SK-N-SH treated with all-trans-retinoic acid at 6 μM for 48 hours (cell line): ENCODE measurements at regions not wholly inside any gene's neighbourhood (a gene's known extent, or its start where the extent isn't known, plus 50 kb on each side); places are given as distances from the start of the nearest gene placed in this dataset.

Experiments
- ATAC-seq: fragments of 200-7000 bp; cut with Tn5 transposase; 3 replicates; pipeline ENCODE4 v1.9.1; 2020; ENCODE audit warnings: mild to moderate bottlenecking, moderate library complexity
- ARNTL ChIP-seq: fragments of 450-650 bp; formaldehyde crosslinking; IDR thresholded peaks from 2 replicates; pipeline ENCODE4 v1.5.0; 2020; ENCODE audit warnings: low read depth, mild to moderate bottlenecking, moderate library complexity, borderline replicate concordance
- BACH2 ChIP-seq: fragments of 250-450 bp; sonication (Bioruptor Pico); IDR thresholded peaks from 2 replicates; pipeline ENCODE4 v1.9.0; 2021; ENCODE audit warnings: mild to moderate bottlenecking, borderline replicate concordance
- CSDC2 ChIP-seq: fragments of 250-450 bp; sonication (Bioruptor Pico); IDR thresholded peaks from 2 replicates; pipeline ENCODE4 v1.5.0; 2020; ENCODE audit warnings: mild to moderate bottlenecking, moderate library complexity
- ESRRG ChIP-seq: fragments of 250-450 bp; sonication (Bioruptor Pico); IDR thresholded peaks from 2 replicates; pipeline ENCODE4 v1.6.1; 2021; ENCODE audit warnings: mild to moderate bottlenecking
- GLIS3 ChIP-seq: fragments of 250-450 bp; sonication (Bioruptor Pico); IDR thresholded peaks from 2 replicates; pipeline ENCODE4 v1.5.0; 2020; ENCODE audit warnings: mild to moderate bottlenecking, moderate library complexity
- ISL1 ChIP-seq: fragments of 250-450 bp; sonication (Bioruptor Pico); IDR thresholded peaks from 2 replicates; pipeline ENCODE4 v2.1.2; 2022; ENCODE audit warnings: mild to moderate bottlenecking, moderate library complexity
- PPARA ChIP-seq: fragments of 250-450 bp; sonication (Bioruptor Pico); IDR thresholded peaks from 2 replicates; pipeline ENCODE4 v1.5.0; 2020; ENCODE audit warnings: mild to moderate bottlenecking, borderline replicate concordance
- RARB ChIP-seq: fragments of 250-450 bp; sonication (Bioruptor Pico); IDR thresholded peaks from 2 replicates; pipeline ENCODE4 v1.8.0; 2021; ENCODE audit warnings: mild to moderate bottlenecking, moderate library complexity
- SNAI2 ChIP-seq: fragments of 250-450 bp; sonication (Bioruptor Pico); IDR thresholded peaks from 2 replicates; pipeline ENCODE4 v1.5.0; 2020; ENCODE audit warnings: mild to moderate bottlenecking, moderate library complexity
- TCF4 ChIP-seq: fragments of 250-450 bp; sonication (Bioruptor Pico); IDR thresholded peaks from 2 replicates; pipeline ENCODE4 v1.8.0; 2021; ENCODE audit warnings: mild to moderate bottlenecking, moderate library complexity, borderline replicate concordance
- TOX ChIP-seq: fragments of 250-450 bp; sonication (Bioruptor Pico); IDR thresholded peaks from 2 replicates; pipeline ENCODE4 v1.8.0; 2021; ENCODE audit warnings: mild to moderate bottlenecking, moderate library complexity, borderline replicate concordance
- ZC3H10 ChIP-seq: fragments of 250-450 bp; sonication (Bioruptor Pico); IDR thresholded peaks from 2 replicates; pipeline ENCODE4 v1.5.1; 2021; ENCODE audit warnings: mild to moderate bottlenecking, moderate library complexity
- ZFP3 ChIP-seq: fragments of 250-450 bp; sonication (Bioruptor Pico); IDR thresholded peaks from 2 replicates; pipeline ENCODE4 v1.5.0; 2020; ENCODE audit warnings: mild to moderate bottlenecking, moderate library complexity
- ZFP30 ChIP-seq: fragments of 450-650 bp; formaldehyde crosslinking; IDR thresholded peaks from 2 replicates; pipeline ENCODE4 v1.5.0; 2022; ENCODE audit warnings: mild to moderate bottlenecking, moderate library complexity
- ZNF565 ChIP-seq: fragments of 450-650 bp; formaldehyde crosslinking; conservative IDR thresholded peaks from 2 replicates; pipeline ENCODE4 v1.5.0; 2020; ENCODE audit warnings: low read depth, mild to moderate bottlenecking, moderate library complexity
- ZNF70 ChIP-seq: fragments of 450-650 bp; formaldehyde crosslinking; IDR thresholded peaks from 2 replicates; pipeline ENCODE4 v1.5.0; 2020; ENCODE audit warnings: mild to moderate bottlenecking, moderate library complexity
- ZNF8 ChIP-seq: fragments of 450-650 bp; formaldehyde crosslinking; IDR thresholded peaks from 2 replicates; pipeline ENCODE4 v1.5.0; 2020; ENCODE audit warnings: mild to moderate bottlenecking, moderate library complexity
- TF ChIP-seq, protein P1 (sequence below): fragments of 250-450 bp; sonication (Bioruptor Pico); IDR thresholded peaks from 2 replicates; pipeline ENCODE4 v1.5.0; 2020; ENCODE audit warnings: mild to moderate bottlenecking, moderate library complexity
- TF ChIP-seq, protein P2 (sequence below): fragments of 250-450 bp; sonication (Bioruptor Pico); IDR thresholded peaks from 2 replicates; pipeline ENCODE4 v1.5.1; 2020; ENCODE audit warnings: low read depth, mild to moderate bottlenecking, moderate library complexity
- TF ChIP-seq, protein P3 (sequence below): fragments of 250-450 bp; sonication (Bioruptor Pico); IDR thresholded peaks from 2 replicates; pipeline ENCODE4 v1.8.0; 2021; ENCODE audit warnings: low read depth, mild to moderate bottlenecking, moderate library complexity, borderline replicate concordance
- TF ChIP-seq, protein P4 (sequence below): fragments of 250-450 bp; sonication (Bioruptor Pico); IDR thresholded peaks from 2 replicates; pipeline ENCODE4 v1.5.1; 2021; ENCODE audit warnings: mild to moderate bottlenecking, moderate library complexity
- TF ChIP-seq, protein P5 (sequence below): fragments of 250-450 bp; sonication (Bioruptor Pico); IDR thresholded peaks from 2 replicates; pipeline ENCODE4 v1.8.0; 2020; ENCODE audit warnings: mild to moderate bottlenecking, moderate library complexity, borderline replicate concordance

DNA sequence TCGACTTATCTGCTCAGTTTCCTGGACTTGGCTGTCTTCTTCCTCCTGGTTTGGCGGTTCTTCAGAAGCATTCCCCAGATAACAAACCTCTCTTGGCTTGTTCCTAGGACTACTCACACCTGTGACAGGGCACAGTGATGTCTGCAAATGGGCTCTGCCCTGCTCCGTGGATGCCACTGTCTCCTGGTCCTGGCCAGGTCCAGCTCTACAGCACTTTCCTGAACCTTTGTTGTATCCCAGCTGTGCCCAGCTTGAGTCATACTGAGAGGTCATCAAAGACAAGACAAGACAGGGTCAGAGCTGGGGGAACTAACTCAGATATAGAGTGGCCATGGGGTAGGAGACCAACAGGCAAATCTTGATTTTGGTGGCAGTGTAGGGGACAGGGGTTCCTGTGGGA lies 102.7 kb upstream of the SLC22A23 start:
- ATAC-seq, result no peak
- TF ChIP-seq CSDC2 (CRISPR knock-in tag) (no peak), ZFP3 (no peak), ZNF70 (CRISPR knock-in tag) (no peak), TCF4 (CRISPR knock-in tag) (no peak), ISL1 (CRISPR knock-in tag) (no peak), RARB (CRISPR knock-in tag) (no peak), BACH2 (CRISPR knock-in tag) (no peak), PPARA (CRISPR knock-in tag) (no peak), GLIS3 (CRISPR knock-in tag) (no peak), ZFP30 (CRISPR knock-in tag) (no peak), TOX (CRISPR knock-in tag) (no peak), ZNF8 (CRISPR knock-in tag) (no peak), ESRRG (no peak), ZC3H10 (CRISPR knock-in tag) (no peak), SNAI2 (no peak)
- TF ChIP-seq, protein P1, sequence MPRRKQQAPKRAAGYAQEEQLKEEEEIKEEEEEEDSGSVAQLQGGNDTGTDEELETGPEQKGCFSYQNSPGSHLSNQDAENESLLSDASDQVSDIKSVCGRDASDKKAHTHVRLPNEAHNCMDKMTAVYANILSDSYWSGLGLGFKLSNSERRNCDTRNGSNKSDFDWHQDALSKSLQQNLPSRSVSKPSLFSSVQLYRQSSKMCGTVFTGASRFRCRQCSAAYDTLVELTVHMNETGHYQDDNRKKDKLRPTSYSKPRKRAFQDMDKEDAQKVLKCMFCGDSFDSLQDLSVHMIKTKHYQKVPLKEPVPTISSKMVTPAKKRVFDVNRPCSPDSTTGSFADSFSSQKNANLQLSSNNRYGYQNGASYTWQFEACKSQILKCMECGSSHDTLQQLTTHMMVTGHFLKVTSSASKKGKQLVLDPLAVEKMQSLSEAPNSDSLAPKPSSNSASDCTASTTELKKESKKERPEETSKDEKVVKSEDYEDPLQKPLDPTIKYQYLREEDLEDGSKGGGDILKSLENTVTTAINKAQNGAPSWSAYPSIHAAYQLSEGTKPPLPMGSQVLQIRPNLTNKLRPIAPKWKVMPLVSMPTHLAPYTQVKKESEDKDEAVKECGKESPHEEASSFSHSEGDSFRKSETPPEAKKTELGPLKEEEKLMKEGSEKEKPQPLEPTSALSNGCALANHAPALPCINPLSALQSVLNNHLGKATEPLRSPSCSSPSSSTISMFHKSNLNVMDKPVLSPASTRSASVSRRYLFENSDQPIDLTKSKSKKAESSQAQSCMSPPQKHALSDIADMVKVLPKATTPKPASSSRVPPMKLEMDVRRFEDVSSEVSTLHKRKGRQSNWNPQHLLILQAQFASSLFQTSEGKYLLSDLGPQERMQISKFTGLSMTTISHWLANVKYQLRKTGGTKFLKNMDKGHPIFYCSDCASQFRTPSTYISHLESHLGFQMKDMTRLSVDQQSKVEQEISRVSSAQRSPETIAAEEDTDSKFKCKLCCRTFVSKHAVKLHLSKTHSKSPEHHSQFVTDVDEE (CRISPR knock-in tag), result no peak
- TF ChIP-seq, protein P2, sequence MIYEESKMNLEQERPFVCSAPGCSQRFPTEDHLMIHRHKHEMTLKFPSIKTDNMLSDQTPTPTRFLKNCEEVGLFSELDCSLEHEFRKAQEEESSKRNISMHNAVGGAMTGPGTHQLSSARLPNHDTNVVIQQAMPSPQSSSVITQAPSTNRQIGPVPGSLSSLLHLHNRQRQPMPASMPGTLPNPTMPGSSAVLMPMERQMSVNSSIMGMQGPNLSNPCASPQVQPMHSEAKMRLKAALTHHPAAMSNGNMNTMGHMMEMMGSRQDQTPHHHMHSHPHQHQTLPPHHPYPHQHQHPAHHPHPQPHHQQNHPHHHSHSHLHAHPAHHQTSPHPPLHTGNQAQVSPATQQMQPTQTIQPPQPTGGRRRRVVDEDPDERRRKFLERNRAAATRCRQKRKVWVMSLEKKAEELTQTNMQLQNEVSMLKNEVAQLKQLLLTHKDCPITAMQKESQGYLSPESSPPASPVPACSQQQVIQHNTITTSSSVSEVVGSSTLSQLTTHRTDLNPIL (CRISPR knock-in tag), result no peak

DNA sequence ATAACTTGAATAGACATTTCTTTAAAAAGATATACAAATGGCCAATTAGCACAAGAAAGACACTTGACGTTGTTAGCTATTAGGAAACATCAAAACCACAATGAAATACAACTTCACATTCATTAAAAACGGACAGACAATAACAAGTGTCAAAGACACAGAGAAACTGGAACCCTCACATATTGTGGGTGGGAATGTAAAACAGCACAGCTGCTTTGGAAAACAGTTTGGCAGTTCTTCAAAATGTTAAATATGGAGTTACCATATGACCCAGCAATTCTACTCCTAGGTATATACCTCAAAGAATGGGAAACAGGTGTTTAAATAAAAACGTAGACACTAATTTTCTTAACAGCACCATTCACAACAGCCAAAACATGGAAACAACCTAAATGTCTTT lies 100.5 kb upstream of the SLC22A23 start:
- ATAC-seq, result no peak

More for the DNA sequence above, 100.5 kb upstream of the SLC22A23 start:
- TF ChIP-seq, protein P3, sequence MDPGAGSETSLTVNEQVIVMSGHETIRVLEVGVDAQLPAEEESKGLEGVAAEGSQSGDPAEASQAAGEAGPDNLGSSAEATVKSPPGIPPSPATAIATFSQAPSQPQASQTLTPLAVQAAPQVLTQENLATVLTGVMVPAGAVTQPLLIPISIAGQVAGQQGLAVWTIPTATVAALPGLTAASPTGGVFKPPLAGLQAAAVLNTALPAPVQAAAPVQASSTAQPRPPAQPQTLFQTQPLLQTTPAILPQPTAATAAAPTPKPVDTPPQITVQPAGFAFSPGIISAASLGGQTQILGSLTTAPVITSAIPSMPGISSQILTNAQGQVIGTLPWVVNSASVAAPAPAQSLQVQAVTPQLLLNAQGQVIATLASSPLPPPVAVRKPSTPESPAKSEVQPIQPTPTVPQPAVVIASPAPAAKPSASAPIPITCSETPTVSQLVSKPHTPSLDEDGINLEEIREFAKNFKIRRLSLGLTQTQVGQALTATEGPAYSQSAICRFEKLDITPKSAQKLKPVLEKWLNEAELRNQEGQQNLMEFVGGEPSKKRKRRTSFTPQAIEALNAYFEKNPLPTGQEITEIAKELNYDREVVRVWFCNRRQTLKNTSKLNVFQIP (CRISPR knock-in tag), result no peak
- TF ChIP-seq, protein P4, sequence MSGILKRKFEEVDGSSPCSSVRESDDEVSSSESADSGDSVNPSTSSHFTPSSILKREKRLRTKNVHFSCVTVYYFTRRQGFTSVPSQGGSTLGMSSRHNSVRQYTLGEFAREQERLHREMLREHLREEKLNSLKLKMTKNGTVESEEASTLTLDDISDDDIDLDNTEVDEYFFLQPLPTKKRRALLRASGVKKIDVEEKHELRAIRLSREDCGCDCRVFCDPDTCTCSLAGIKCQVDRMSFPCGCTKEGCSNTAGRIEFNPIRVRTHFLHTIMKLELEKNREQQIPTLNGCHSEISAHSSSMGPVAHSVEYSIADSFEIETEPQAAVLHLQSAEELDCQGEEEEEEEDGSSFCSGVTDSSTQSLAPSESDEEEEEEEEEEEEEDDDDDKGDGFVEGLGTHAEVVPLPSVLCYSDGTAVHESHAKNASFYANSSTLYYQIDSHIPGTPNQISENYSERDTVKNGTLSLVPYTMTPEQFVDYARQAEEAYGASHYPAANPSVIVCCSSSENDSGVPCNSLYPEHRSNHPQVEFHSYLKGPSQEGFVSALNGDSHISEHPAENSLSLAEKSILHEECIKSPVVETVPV (CRISPR knock-in tag), result no peak
- TF ChIP-seq ZFP3, result no peak
- TF ChIP-seq ZNF565 (CRISPR knock-in tag), result no peak
- no peak for TF ChIP-seq RARB (CRISPR knock-in tag)
- no peak for TF ChIP-seq BACH2 (CRISPR knock-in tag)
- TF ChIP-seq ESRRG, result no peak
- TF ChIP-seq ZNF70 (CRISPR knock-in tag), result no peak
- no peak for TF ChIP-seq TOX (CRISPR knock-in tag)
- TF ChIP-seq, protein P5, sequence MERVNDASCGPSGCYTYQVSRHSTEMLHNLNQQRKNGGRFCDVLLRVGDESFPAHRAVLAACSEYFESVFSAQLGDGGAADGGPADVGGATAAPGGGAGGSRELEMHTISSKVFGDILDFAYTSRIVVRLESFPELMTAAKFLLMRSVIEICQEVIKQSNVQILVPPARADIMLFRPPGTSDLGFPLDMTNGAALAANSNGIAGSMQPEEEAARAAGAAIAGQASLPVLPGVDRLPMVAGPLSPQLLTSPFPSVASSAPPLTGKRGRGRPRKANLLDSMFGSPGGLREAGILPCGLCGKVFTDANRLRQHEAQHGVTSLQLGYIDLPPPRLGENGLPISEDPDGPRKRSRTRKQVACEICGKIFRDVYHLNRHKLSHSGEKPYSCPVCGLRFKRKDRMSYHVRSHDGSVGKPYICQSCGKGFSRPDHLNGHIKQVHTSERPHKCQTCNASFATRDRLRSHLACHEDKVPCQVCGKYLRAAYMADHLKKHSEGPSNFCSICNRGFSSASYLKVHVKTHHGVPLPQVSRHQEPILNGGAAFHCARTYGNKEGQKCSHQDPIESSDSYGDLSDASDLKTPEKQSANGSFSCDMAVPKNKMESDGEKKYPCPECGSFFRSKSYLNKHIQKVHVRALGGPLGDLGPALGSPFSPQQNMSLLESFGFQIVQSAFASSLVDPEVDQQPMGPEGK (CRISPR knock-in tag), result no peak
- no peak for TF ChIP-seq PPARA (CRISPR knock-in tag)
- TF ChIP-seq CSDC2 (CRISPR knock-in tag), result no peak
- no peak for TF ChIP-seq ARNTL (CRISPR knock-in tag)
- TF ChIP-seq ISL1 (CRISPR knock-in tag), result no peak
